PC-9 (cell line): ENCODE measurements at regions not wholly inside any gene's neighbourhood (a gene's known extent, or its start where the extent isn't known, plus 50 kb on each side); places are given as distances from the start of the nearest gene placed in this dataset.

ENCODE experiments used
- BruUV-seq: library from RNA; stranded (reverse); fragments of 400-500 nt; replicated peaks from 2 replicates; lab custom pipeline; 2021; lab: Mats Ljungman, UMichigan
- CTCF ChIA-PET: fragments of 300-600 bp; sonication (Branson Sonifier 250); formaldehyde crosslinking; loops from one replicate; lab custom pipeline; 2022; ENCODE audit warnings: antibody characterized with exemption; lab: Charles Lee
- POLR2A ChIA-PET: fragments of 300-600 bp; sonication (Branson Sonifier 250); formaldehyde crosslinking; loops from one replicate; lab custom pipeline; 2022; ENCODE audit warnings: antibody characterized with exemption; ENCODE audit not compliant: unreplicated experiment; lab: Charles Lee
- DNase-seq, 2 experiments: peaks; one replicate each; pipeline versions ENCODE4 v3.0.0 to v3.0.0-alpha.2; 2015 to 2022; ENCODE audit warnings: mixed read lengths in 1 of 2
- H2AFZ ChIP-seq: fragments of 200-600 bp; sonication (generic); 2 replicates; pipeline ENCODE4 v1.8.1; 2017; ENCODE audit warnings: antibody characterized with exemption
- H3F3A ChIP-seq: fragments of 200-600 bp; sonication (generic); 2 replicates; pipeline ENCODE4 v1.8.1; 2017; ENCODE audit warnings: antibody characterized with exemption, mild to moderate bottlenecking, low read depth; ENCODE audit not compliant: insufficient read depth
- H3K27ac ChIP-seq: fragments of 200-600 bp; sonication (generic); 2 replicates; pipeline ENCODE4 v1.6.1; 2016; ENCODE audit warnings: mixed run types
- H3K27me3 ChIP-seq: fragments of 200-600 bp; sonication (generic); 2 replicates; pipeline ENCODE4 v1.6.1; 2016; ENCODE audit warnings: low read depth, mixed run types; ENCODE audit not compliant: insufficient read depth
- H3K36me3 ChIP-seq: fragments of 200-600 bp; sonication (generic); 2 replicates; pipeline ENCODE4 v1.6.1; 2016; ENCODE audit warnings: low read depth, mixed run types
- H3K4me1 ChIP-seq: fragments of 200-600 bp; sonication (generic); replicated peaks from 2 replicates; pipeline ENCODE4 v1.6.1; 2016; ENCODE audit warnings: mixed run types; ENCODE audit not compliant: insufficient read depth
- H3K4me2 ChIP-seq: fragments of 200-600 bp; sonication (generic); 2 replicates; pipeline ENCODE4 v1.6.1; 2017; ENCODE audit warnings: mixed run types
- H3K4me3 ChIP-seq: fragments of 200-600 bp; sonication (generic); 2 replicates; pipeline ENCODE4 v1.6.1; 2016; ENCODE audit warnings: mixed run types
- H3K79me2 ChIP-seq: fragments of 200-600 bp; sonication (generic); 2 replicates; pipeline ENCODE4 v1.6.1; 2017; ENCODE audit warnings: low read depth, mixed run types
- H3K9me2 ChIP-seq: fragments of 200-600 bp; sonication (generic); 2 replicates; pipeline ENCODE4 v1.8.1; 2017; ENCODE audit warnings: mild to moderate bottlenecking; ENCODE audit not compliant: insufficient read depth
- H3K9me3 ChIP-seq: fragments of 200-600 bp; sonication (generic); 2 replicates; pipeline ENCODE4 v1.8.1; 2016; ENCODE audit warnings: low read depth; ENCODE audit not compliant: insufficient read depth
- H4K20me1 ChIP-seq: fragments of 200-600 bp; sonication (generic); 2 replicates; pipeline ENCODE4 v1.8.1; 2017; ENCODE audit not compliant: insufficient read depth
- CTCF ChIP-seq: fragments of 200-600 bp; sonication (generic); conservative IDR thresholded peaks from 2 replicates; pipeline ENCODE4 v1.6.1; 2017; ENCODE audit warnings: mixed run types, antibody characterized with exemption, mild to moderate bottlenecking, moderate library complexity
- EZH2 ChIP-seq: fragments of 200-600 bp; sonication (generic); IDR thresholded peaks from 2 replicates; pipeline ENCODE4 v1.8.0; 2017; ENCODE audit warnings: antibody characterized with exemption, low read depth
- intact Hi-C: fragments of 100-400 bp; cut with micrococcal nuclease; formaldehyde crosslinking; loops from one replicate; pipeline ENCODE4 v1.10.0; 2022; ENCODE audit not compliant: unreplicated experiment

- POLR2A ChIA-PET, result no interaction called here
- Histone ChIP-seq H3K4me1 (no peaks in the 10 kb centered on the region), H3K27ac (no peak overlapping the region), H3K9me2 (no peaks in the 10 kb centered on the region), H3K4me2 (no peak overlapping the region), H3K79me2 (no peaks in the 10 kb centered on the region), H2AFZ (no peak overlapping the region), H4K20me1 (no peaks in the 10 kb centered on the region), H3K4me3 (no peak overlapping the region), H3K27me3 (no peaks in the 10 kb centered on the region), H3K36me3 (no peaks in the 10 kb centered on the region), H3K9me3 (no peaks in the 10 kb centered on the region), H3F3A (no peaks in the 10 kb centered on the region)
- no peak for DNase-seq
- no peak for TF ChIP-seq CTCF
- no peak for TF ChIP-seq EZH2
- no TSS peak for BruUV-seq
- CTCF ChIA-PET, result no interaction called here
- intact Hi-C loops, result no loop called here
Measured at GRCh38 chr5:72028382-72028781, 78.9 kb upstream of the MAP1B start.

GRCh38 chr5:72030237-72030636 lies 77.0 kb upstream of the MAP1B start:
- ChIA-PET CTCF (no interaction called here), POLR2A (no interaction called here)
- Histone ChIP-seq H3K4me2 (no peak overlapping the region), H3K4me3 (no peak overlapping the region), H2AFZ (no peak overlapping the region), H3K36me3 (no peaks in the 10 kb centered on the region), H3K4me1 (no peaks in the 10 kb centered on the region), H4K20me1 (no peaks in the 10 kb centered on the region), H3K27ac (no peak overlapping the region), H3K79me2 (no peaks in the 10 kb centered on the region), H3K9me2 (no peaks in the 10 kb centered on the region), H3F3A (no peaks in the 10 kb centered on the region), H3K27me3 (no peaks in the 10 kb centered on the region), H3K9me3 (no peaks in the 10 kb centered on the region)
- intact Hi-C loops, result no loop called here
- no peak for DNase-seq
- no TSS peak for BruUV-seq
- TF ChIP-seq CTCF, result no peak
- TF ChIP-seq EZH2, result no peak

- Histone ChIP-seq H3K9me2 (no peaks in the 10 kb centered on the region), H3K36me3 (no peaks in the 10 kb centered on the region), H4K20me1 (no peaks in the 10 kb centered on the region), H3F3A (no peaks in the 10 kb centered on the region), H3K4me2 (no peak overlapping the region), H3K4me1 (peaks cover 8% of the 10 kb centered on the region; the same call in 1 of the 2 replicates), H3K27me3 (no peaks in the 10 kb centered on the region), H3K27ac (no peak overlapping the region), H2AFZ (no peak overlapping the region), H3K79me2 (no peaks in the 10 kb centered on the region), H3K9me3 (no peaks in the 10 kb centered on the region), H3K4me3 (no peak overlapping the region)
- POLR2A ChIA-PET, result no interaction called here
- no peak for TF ChIP-seq CTCF
- no peak for TF ChIP-seq EZH2
- intact Hi-C loops, result no loop called here
- BruUV-seq, result no TSS peak
- CTCF ChIA-PET, result no interaction called here
- DNase-seq, result no peak
Measured at GRCh38 chr5:72032788-72033187, 74.5 kb upstream of the MAP1B start.
